ENCODE measurements at regions not wholly inside any gene's neighbourhood (a gene's known extent, or its start where the extent isn't known, plus 50 kb on each side); places are given as distances from the start of the nearest gene placed in this dataset.

GRCh38 chr7:115117748-115118147, 195.9 kb downstream of the MDFIC start:
- TF ChIP-seq, protein P1, sequence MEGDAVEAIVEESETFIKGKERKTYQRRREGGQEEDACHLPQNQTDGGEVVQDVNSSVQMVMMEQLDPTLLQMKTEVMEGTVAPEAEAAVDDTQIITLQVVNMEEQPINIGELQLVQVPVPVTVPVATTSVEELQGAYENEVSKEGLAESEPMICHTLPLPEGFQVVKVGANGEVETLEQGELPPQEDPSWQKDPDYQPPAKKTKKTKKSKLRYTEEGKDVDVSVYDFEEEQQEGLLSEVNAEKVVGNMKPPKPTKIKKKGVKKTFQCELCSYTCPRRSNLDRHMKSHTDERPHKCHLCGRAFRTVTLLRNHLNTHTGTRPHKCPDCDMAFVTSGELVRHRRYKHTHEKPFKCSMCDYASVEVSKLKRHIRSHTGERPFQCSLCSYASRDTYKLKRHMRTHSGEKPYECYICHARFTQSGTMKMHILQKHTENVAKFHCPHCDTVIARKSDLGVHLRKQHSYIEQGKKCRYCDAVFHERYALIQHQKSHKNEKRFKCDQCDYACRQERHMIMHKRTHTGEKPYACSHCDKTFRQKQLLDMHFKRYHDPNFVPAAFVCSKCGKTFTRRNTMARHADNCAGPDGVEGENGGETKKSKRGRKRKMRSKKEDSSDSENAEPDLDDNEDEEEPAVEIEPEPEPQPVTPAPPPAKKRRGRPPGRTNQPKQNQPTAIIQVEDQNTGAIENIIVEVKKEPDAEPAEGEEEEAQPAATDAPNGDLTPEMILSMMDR (conservative IDR thresholded peaks at IDR 0.05; ENCODE audit: low read depth, low read length) = no peak
- TF ChIP-seq FOS (IDR thresholded peaks at IDR 0.05; ENCODE audit: low read depth, low read length) = no peak
- TF ChIP-seq POLR2A (IDR thresholded peaks at IDR 0.05; ENCODE audit: low read depth, low read length) = no peak
- TF ChIP-seq SMC3 (IDR thresholded peaks at IDR 0.05; ENCODE audit: low read depth, low read length) = no peak
- TF ChIP-seq, protein P2, sequence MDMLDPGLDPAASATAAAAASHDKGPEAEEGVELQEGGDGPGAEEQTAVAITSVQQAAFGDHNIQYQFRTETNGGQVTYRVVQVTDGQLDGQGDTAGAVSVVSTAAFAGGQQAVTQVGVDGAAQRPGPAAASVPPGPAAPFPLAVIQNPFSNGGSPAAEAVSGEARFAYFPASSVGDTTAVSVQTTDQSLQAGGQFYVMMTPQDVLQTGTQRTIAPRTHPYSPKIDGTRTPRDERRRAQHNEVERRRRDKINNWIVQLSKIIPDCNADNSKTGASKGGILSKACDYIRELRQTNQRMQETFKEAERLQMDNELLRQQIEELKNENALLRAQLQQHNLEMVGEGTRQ (IDR thresholded peaks at IDR 0.05; ENCODE audit: low read depth, low read length) = no peak
- TF ChIP-seq RAD21 (IDR thresholded peaks at IDR 0.05; ENCODE audit: low read length) = no peak
- no peak for TF ChIP-seq MAFK (IDR thresholded peaks at IDR 0.05; ENCODE audit: low read depth, low read length)
- no peak for TF ChIP-seq CEBPB (IDR thresholded peaks at IDR 0.05; ENCODE audit: low read depth, low read length)
- TF ChIP-seq CHD1 (IDR thresholded peaks at IDR 0.05; ENCODE audit: low read depth, low read length) = no peak
- no peak for TF ChIP-seq BHLHE40 (IDR thresholded peaks at IDR 0.05; ENCODE audit: low read depth, low read length)
- TF ChIP-seq, protein P3, sequence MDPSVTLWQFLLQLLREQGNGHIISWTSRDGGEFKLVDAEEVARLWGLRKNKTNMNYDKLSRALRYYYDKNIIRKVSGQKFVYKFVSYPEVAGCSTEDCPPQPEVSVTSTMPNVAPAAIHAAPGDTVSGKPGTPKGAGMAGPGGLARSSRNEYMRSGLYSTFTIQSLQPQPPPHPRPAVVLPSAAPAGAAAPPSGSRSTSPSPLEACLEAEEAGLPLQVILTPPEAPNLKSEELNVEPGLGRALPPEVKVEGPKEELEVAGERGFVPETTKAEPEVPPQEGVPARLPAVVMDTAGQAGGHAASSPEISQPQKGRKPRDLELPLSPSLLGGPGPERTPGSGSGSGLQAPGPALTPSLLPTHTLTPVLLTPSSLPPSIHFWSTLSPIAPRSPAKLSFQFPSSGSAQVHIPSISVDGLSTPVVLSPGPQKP (IDR thresholded peaks at IDR 0.05; ENCODE audit: borderline replicate concordance, low read depth, low read length) = no peak
- no peak for TF ChIP-seq MAZ (IDR thresholded peaks at IDR 0.05; ENCODE audit: borderline replicate concordance, low read depth, low read length)
- no peak for TF ChIP-seq RCOR1 (IDR thresholded peaks at IDR 0.05; ENCODE audit: insufficient replicate concordance, low read length)
